GM12878 (cell line): ENCODE measurements at regions not wholly inside any gene's neighbourhood (a gene's known extent, or its start where the extent isn't known, plus 50 kb on each side); places are given as distances from the start of the nearest gene placed in this dataset.
A peak's percentile ranks its signal among the peaks of the same experiment; 100 is the strongest.

Source experiments
- ATAC-seq: fragments of 200-7000 bp; cut with Tn5 transposase; 3 replicates; pipeline ENCODE4 v1.9.1; 2020; ENCODE audit warnings: mild to moderate bottlenecking, moderate library complexity
- BruUV-seq: library from RNA; stranded (reverse); fragments of 400-500 nt; replicated peaks from 2 replicates; lab custom pipeline; 2021; lab: Mats Ljungman, UMichigan
- CTCF ChIA-PET: fragments of 300-600 bp; sonication (Branson Sonifier 250); formaldehyde crosslinking; extraction: SDS; loops from one replicate; lab custom pipeline; 2021; ENCODE audit warnings: inconsistent platforms; lab: Yijun Ruan, JAX
- POLR2A ChIA-PET: fragments of 350-600 bp; formaldehyde crosslinking; extraction: SDS; loops from one replicate; lab custom pipeline; 2021; ENCODE audit warnings: inconsistent platforms; lab: Charles Lee
- RAD21 ChIA-PET: fragments of 300-600 bp; sonication (Branson Sonifier 250); formaldehyde crosslinking; loops from one replicate; lab custom pipeline; 2023; ENCODE audit warnings: antibody characterized with exemption; ENCODE audit not compliant: unreplicated experiment; lab: Charles Lee
- SMC1A ChIA-PET: fragments of 300-600 bp; sonication (Branson Sonifier 250); formaldehyde crosslinking; loops from one replicate; lab custom pipeline; 2023; ENCODE audit not compliant: unreplicated experiment, uncharacterized antibody; lab: Charles Lee
- DNase-seq: peaks from one replicate; pipeline ENCODE4 v3.0.0-alpha.2; 2011; ENCODE audit warnings: low read depth, low spot score
- FAIRE-seq: peaks from 3 replicates; lab custom pipeline; 2011; peaks lifted over from hg19 to GRCh38; lab: Jason Lieb, UNC
- H2AFZ ChIP-seq: 2 replicates; pipeline ENCODE4 v1.6.0; 2011; ENCODE audit warnings: low read depth, low read length, control low read depth; ENCODE audit not compliant: control insufficient read depth
- H3K27ac ChIP-seq: 2 replicates; pipeline ENCODE4 v1.5.1; 2011; ENCODE audit warnings: control low read depth; ENCODE audit not compliant: control insufficient read depth, insufficient read depth
- H3K27me3 ChIP-seq, 2 experiments: replicated peaks in 1 of 2; 2 replicates each; pipeline versions ENCODE4 v1.6.0 to v1.6.1; 2011; ENCODE audit warnings: low read length in 1 of 2; ENCODE audit not compliant: control insufficient read depth in 2 of 2, insufficient read depth in 2 of 2
- H3K36me3 ChIP-seq, 2 experiments: 2 replicates each; pipeline ENCODE4 v1.5.1; 2011; ENCODE audit warnings: low read length in 1 of 2; ENCODE audit not compliant: control insufficient read depth in 2 of 2, insufficient read depth in 2 of 2
- H3K4me1 ChIP-seq: 2 replicates; pipeline ENCODE4 v1.6.1; 2011; ENCODE audit warnings: mild to moderate bottlenecking, low read length, moderate library complexity, mixed read lengths; ENCODE audit not compliant: control insufficient read depth, insufficient read depth
- H3K4me2 ChIP-seq: 2 replicates; pipeline ENCODE4 v1.6.0; 2011; ENCODE audit warnings: control low read depth; ENCODE audit not compliant: control insufficient read depth, insufficient read depth
- H3K4me3 ChIP-seq: fragments of 200-600 bp; sonication (generic); 2 replicates; pipeline ENCODE4 v1.5.1; 2016
- H3K79me2 ChIP-seq: 2 replicates; pipeline ENCODE4 v1.6.0; 2011; ENCODE audit warnings: low read length; ENCODE audit not compliant: control insufficient read depth, insufficient read depth
- H3K9ac ChIP-seq: 2 replicates; pipeline ENCODE4 v1.8.0; 2011; ENCODE audit warnings: low read length, control low read depth, mixed read lengths; ENCODE audit not compliant: control insufficient read depth, insufficient read depth
- H3K9me3 ChIP-seq: replicated peaks from 3 replicates; pipeline ENCODE4 v1.5.1; 2011; ENCODE audit warnings: mild to moderate bottlenecking, low read length; ENCODE audit not compliant: control insufficient read depth, insufficient read depth
- H4K20me1 ChIP-seq: 2 replicates; pipeline ENCODE4 v1.6.0; 2011; ENCODE audit not compliant: control insufficient read depth, insufficient read depth
- ATF2 ChIP-seq: IDR thresholded peaks from 2 replicates; pipeline ENCODE4 v1.6.1; 2012; ENCODE audit warnings: low read length, inconsistent platforms
- ATF7 ChIP-seq: fragments of 450-650 bp; IDR thresholded peaks from 2 replicates; pipeline ENCODE4 v1.6.1; 2016; ENCODE audit warnings: low read depth, mild to moderate bottlenecking
- CTCF ChIP-seq, 3 experiments: IDR thresholded peaks in 2 of 3; conservative IDR thresholded peaks in 1 of 3; 2 replicates each; pipeline ENCODE4 v1.5.1; 2011; ENCODE audit warnings: low read depth in 3 of 3, low read length in 3 of 3, mild to moderate bottlenecking in 3 of 3, control low read depth in 2 of 3, moderate library complexity in 2 of 3, inconsistent platforms in 1 of 3, mixed read lengths in 1 of 3; ENCODE audit not compliant: control insufficient read depth in 2 of 3, insufficient read depth in 1 of 3; ENCODE audit errors: extremely low read depth in 1 of 3
- WGBS: methylation state at CpG from one replicate; pipeline ENCODE4 v1.1.6; 2016; ENCODE audit warnings: low lambda C conversion rate; ENCODE audit not compliant: insufficient replicate concordance, insufficient coverage; ENCODE audit errors: missing lambda C conversion rate; 5-methylcytosine and 5-hydroxymethylcytosine counted together
- in situ Hi-C: fragments of 300-500 bp; cut with MboI; formaldehyde crosslinking; loops from 9 replicates; pipeline ENCODE4 v1.14.3; 2018; ENCODE audit warnings: mixed read lengths
- intact Hi-C: fragments of 100-400 bp; cut with micrococcal nuclease; formaldehyde crosslinking; loops from one replicate; pipeline ENCODE4 v1.14.2; 2022; ENCODE audit not compliant: unreplicated experiment

- Histone ChIP-seq H3K27me3 (no peaks in the 10 kb centered on the region), H3K4me1 (no peaks in the 10 kb centered on the region), H3K79me2 (no peaks in the 10 kb centered on the region), H3K27ac (no peak overlapping the region), H3K36me3 (no peaks in the 10 kb centered on the region), H3K9me3 (no peaks in the 10 kb centered on the region; the same call in 2 of the 3 replicates), H2AFZ (no peak overlapping the region), H3K9ac (no peak overlapping the region), H3K4me2 (no peak overlapping the region), H4K20me1 (no peaks in the 10 kb centered on the region), H3K4me3 (no peak overlapping the region)
- no peak for FAIRE-seq
- ChIA-PET SMC1A (interaction anchor here (1.5 to 2.5 kb wide), 3 partner anchors 11 to 82 kb away, joined by 3 to 10 read pairs (median 4); no protein-coding TSS in a partner anchor), CTCF (interaction anchor here (0.9 kb wide), 1 partner anchor 22 kb away, joined by 4 read pairs; no protein-coding TSS in a partner anchor), RAD21 (no interaction called here), POLR2A (interaction anchor here (0.7 kb wide), 1 partner anchor 23 kb away, joined by 3 read pairs; no protein-coding TSS in a partner anchor)
- WGBS, result 83% methylated on average over 4 of the region's 4 CpGs
- DNase-seq, result no peak
- intact Hi-C loops, result no loop called here
- no TSS peak for BruUV-seq
- ATAC-seq, result no peak
- in situ Hi-C loops, result no loop called here
- TF ChIP-seq CTCF (IDR thresholded peaks at IDR 0.05 in 2 of 3, conservative IDR thresholded peaks at IDR 0.05 in 1 of 3; ENCODE audit: control insufficient read depth in 2 of 3, extremely low read depth in 1 of 3, insufficient read depth in 1 of 3, low read depth in 3 of 3, low read length in 3 of 3), result peak in 1 of 3 experiments; percentile 16; a peak in 1 of 6 replicates
- TF ChIP-seq ATF7, result no peak
- TF ChIP-seq ATF2, result no peak
Measured at GRCh38 chr5:91302305-91302704, 80.8 kb downstream of the ARRDC3 start.
